CD1c-positive myeloid dendritic cell (primary cell): ENCODE measurements at regions not wholly inside any gene's neighbourhood (a gene's known extent, or its start where the extent isn't known, plus 50 kb on each side); places are given as distances from the start of the nearest gene placed in this dataset.
"Not testable (repeated sequence)": the region's sequence is repeated elsewhere in the genome, so short reads cannot be mapped to it uniquely, and the experiment has no call there.

Source experiments
- DNase-seq: peaks from one replicate; pipeline ENCODE4 v3.0.0-alpha.2; 2016; ENCODE audit errors: extremely low spot score

DNA sequence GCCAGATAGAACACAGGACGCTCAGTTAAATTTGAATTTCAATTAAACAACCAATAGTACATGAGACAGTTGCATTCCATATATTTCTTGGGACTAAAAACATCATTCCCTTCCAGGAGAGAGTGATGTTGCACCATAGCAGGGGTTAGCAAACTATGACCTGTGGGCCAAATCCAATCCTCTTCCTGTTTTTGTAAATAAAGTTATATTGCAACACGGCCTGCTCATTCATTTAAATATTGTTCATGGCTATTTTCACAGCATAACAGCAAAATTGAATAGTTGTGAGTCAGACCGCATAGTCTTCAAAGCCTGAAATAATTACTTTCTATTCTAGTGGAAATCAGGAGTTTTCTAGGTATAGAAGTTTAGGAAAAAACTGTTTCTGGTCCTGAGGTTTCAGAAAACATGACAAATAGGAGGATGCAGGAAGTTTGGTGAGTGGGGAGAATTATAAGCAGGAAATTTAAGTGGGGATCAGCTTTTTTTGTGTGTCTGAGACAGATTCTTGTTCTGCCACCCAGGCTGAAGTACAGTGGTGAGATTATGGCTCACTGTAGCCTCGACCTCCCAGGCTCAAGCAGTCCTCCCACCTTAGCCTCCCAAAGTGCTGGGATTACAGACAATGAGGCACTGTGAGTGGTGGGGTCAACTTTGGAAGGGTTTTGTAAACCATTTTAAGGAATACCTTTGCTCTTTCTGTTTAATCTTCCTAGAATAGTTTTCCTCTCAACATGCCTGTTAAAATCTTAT lies 131.5 kb downstream of the SOCS6 start:
- peak; percentile 86 for DNase-seq

DNA sequence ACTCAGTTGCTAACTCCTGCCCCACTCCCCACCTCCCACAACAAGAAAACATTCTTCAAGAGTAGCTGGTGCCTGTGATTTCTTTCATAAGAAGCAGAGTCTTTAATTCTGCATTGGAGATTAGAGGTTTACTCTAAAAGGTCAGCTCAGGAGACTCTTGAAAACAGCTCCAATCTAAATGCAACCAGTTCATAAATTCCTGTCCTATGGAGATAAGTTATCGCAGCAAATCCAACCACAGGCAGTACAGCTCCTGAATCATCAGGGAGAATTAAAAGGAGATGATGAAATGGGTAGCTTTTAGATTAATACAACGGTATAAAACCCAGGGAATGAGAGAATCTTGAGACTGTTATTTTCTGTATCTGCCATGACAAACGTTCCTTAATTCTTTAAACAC lies 130.7 kb downstream of the SOCS6 start:
- no peak for DNase-seq

DNA sequence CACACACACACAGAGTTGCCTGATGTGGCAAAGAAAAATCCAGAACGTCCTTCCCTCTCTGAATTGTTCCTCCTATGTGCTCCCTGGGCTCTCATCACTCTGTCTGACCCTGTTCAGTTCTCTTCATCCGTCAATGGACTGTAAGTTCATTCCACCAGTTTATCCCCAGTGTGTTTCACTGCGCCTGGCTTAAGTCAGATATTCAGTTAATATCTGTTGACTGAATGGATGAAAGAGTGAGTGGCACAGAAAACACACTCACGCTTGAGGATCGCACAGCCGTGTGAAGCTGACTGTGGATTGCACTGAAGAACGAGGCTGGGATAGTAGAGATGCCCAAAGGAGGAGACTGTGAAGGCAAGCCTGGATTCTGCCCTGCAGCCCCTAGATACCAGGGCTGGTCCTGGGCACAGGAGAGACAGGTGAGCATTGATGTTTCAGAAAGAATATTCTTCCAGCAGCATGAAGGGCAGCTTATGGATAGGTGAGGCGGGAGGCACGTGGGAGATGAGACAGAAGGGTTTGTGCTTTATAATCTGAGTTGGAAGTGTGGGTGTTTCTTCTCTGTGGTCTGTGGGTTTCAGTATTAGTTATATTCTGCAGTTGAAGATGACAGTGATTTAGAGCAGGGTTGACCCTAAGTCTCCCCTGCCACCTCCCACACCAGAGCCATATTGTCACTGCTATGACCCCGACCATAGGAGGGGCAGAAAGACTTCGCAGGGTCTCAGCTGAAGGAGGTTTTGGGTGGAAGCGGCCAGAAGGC lies 129.9 kb downstream of the SOCS6 start:
- DNase-seq = peak; percentile 48

DNA sequence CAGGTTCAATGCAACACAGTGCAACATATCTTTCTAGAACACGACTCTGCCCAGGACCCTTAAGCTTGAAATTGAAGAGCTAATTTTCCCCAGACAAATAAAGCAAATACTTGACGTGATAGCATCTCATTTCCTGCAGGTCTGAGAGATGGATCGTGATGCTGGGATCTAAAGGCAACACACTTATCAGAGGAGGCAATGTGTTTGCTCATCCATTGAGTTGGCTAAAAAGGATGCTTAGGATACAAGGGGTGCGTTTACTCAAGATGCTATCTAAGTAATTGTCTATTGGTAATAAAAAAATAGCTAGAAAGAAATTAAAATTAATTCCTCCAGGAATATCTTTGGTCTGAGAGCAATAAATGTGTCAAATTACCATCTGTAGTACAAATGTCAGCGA lies 129.0 kb downstream of the SOCS6 start:
- DNase-seq = no peak

DNA sequence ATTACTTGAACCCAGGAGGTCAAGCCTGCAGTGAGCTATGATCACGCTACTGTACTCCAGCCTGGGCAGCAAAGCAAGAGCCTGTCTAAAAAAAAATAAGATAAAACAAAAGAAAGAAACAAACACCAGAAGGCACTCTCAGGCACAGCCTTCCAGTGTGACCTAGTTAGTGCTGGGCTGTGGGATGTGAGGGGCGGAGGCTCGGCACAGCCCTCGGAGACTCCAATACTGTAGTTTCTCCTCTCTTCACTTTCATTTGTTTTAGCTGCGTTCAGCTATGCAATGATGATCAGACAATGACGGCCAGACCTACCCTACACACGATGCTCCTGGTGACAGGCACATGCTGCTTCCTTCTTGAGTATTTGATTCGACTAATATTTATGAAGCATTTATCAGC lies 127.7 kb downstream of the SOCS6 start:
- no peak for DNase-seq

DNA sequence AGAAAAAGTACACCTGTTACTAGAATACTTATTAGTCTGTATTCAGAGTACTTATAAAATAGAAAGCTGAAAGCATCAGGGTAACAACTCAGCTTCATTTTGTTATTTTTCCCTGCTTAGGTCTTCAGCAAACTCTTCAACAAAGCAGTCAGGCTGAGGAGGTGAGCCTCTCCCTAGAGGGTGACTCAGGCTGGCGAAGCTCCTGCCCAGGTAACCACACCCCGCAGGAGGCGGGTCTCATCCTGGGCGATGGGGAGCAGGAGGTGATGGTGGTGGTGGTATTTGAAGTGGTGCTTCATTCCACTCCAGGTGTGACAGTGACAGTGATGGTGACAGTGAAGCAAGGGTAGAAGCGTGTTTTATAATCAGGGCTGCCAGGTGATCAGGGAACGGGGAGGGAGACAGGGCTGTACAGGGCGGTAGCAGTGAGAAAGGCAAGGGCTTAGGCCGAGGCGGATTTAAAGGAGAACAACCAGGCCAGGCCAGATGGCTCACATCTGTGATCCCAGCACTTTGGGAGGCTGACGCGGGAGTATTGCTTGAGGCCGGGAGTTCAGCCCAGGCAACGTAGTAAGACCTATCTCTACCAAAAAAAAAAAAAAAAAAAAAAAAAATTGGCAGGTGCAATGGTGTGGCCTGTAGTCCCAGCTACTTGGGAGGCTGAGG lies 127.1 kb downstream of the SOCS6 start:
- DNase-seq = no peak

DNA sequence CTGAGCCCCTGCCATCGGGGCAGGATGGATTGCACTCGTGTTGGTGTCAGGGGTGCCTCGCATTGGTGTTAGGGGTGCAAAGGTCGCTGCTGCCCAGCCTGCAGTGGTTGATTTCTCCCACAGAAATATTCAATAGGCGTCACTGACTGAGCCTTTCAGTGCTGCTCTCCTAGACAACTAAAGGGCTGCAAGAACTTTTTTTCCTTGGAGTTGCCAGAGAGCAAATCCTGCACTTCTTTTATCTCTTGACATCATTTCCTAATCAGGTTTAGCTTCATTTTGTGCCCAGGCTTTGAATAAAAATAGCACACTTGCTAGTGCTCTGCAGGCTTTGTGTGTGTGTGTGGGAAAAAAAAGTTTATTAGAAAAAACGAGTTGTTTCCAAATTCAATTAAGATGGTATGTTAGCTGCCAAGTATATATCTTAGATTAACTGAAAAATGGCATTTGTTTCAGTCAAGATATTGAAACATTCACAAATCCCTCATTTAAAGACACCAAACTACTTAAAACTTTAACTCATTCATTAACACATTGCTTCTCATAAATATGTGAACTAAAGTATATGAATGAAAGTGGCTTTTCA lies 125.6 kb downstream of the SOCS6 start:
- no peak for DNase-seq

DNA sequence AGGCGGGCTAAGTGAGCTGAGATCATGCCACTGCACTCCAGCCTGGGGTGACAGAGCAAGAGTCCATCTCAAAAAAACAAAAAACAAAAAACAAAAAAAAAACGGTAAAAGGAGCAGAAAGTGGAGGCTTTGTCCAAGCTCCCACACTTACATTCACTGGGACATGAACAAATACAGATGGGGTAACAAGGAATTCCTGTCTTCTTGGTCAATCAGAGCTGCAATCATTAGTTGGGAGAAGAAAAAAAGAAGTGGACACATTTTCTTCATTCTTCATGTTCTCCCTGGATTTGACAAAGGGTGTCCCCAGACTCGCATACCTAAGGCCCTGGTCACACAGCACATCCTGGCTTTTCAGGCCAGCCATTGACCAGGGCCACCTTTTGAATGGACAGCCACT lies 124.6 kb downstream of the SOCS6 start:
- no peak for DNase-seq

DNA sequence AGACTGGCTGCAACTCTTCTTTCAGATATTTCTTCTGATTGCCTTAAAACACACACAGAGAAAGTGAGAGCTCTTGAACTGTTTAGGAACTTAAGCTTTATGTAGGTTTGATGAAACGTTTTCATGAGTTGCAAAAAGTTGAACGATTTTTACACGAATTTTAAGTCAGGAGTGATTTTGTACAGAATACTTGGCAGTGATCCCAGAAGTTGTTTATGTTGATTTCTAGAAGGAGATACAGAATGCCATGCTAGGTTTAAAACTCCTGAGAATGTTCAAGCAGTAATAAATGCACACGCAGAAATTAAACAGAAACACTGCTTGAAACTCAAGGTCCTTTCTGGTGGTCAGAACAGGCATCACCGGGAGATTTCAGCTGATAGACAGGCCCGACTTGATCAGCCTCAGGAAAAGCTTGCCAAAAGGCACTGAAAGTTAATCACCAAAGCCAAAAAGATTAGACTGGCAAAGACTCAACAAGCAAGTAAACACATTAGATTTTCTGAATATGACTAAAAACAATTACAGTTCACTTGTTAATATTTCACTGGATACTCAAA lies 123.1 kb downstream of the SOCS6 start:
- no peak for DNase-seq

DNA sequence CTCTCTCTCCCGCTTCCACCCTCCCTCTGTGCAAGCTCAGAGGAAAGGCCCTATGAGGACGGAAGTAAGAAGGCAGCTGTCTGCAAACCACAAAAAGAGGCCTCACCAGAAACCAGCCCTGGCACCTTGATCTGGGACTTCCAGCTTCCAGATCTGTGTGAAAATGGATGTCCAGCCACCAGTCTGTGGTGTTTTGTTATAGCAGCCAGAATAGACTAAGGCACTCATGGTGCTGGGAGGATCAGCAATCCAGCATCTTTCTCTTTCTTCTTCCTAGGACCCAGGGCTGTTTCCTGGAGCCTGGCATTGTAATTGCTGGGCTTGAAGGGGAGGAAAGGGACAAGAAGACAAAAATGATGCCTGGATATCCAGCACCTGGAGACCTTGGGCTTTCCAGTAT lies 122.5 kb downstream of the SOCS6 start:
- no peak for DNase-seq

DNA sequence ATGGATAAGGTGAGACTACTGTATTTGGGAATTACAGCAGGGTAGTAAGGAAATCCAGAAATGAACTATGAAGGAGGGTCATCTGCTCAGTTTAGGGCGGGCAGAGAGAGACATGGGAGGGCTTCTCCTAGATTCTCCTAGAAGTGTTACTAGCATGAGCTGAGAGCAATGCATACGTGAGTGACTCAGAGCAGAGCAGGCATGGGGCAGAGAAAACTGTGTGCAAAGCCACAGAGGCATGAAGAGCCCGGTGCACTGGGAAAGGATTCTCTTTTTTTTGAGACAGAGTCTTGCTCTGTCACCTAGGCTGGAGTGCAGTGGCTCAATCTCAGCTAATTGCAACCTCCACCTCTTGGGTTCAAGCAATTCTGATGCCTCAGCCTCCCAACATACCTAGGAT lies 116.2 kb downstream of the SOCS6 start:
- DNase-seq = no peak

DNA sequence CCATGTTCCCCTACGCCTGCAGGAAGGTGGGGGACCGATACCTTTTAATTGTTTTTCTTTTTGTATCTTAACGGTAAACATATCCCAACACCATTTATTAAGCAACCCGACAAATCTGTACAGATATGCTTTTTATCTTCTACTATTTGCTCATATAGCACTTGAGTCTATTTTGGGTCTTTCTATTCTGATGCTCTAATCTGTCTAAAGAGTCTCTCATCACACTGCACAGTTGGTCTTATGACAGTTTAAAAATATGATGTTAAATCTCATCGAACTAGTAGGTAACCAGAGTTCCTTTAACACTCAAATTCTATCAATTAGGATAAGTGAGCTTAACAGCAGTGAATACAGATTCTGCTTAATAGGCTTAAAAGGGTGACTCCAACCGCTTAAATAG lies 111.6 kb downstream of the SOCS6 start:
- DNase-seq = no peak

DNA sequence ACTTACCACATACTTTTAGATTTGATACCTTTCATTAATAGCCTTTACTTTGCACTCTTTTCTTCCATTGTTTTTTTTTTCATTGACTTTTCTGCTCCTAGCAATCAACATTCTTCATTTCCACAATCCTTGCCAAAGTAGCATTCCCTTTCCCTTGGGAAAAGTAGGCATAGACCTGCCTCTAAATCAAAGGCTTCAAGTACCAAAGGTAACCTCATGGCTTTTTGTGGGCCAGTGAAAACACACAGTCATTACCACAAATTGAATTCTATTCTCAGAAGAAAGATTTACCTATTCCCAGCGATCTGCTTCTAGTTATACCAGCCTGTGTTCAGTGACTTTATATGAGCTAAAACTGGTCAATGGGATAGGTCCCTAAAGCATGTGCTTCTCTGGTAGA lies 109.2 kb downstream of the SOCS6 start:
- DNase-seq = no peak

DNA sequence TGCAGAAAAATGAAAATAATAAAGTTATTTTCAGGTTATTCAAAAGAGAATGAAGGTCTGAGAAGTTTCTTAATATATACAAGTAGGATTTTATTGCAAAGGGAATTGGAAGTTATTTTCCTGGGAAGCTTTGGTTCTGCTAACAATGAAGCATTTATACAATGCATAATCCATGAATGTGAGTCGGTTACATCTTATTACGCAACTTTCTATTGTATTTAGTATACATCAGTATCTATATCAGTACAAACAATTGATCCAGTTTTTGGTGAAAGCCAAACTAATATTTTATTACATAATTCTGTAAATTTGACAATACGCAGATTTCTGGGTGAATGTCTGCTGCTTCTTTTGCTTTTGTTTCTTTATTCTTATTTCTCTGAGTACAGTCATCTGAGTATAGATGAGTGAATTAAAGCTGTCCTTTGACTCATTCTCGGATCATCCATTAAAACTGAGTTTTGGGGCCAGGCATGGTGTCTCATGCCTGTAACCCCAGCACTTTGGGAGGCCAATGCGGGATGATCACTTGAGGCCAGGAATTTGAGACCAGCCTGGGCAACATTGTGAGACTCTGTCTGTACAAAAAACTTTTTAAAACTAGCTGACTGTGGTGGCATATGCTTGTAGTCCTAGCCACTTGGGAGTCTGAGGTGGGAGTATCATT lies 108.5 kb downstream of the SOCS6 start:
- no peak for DNase-seq

DNA sequence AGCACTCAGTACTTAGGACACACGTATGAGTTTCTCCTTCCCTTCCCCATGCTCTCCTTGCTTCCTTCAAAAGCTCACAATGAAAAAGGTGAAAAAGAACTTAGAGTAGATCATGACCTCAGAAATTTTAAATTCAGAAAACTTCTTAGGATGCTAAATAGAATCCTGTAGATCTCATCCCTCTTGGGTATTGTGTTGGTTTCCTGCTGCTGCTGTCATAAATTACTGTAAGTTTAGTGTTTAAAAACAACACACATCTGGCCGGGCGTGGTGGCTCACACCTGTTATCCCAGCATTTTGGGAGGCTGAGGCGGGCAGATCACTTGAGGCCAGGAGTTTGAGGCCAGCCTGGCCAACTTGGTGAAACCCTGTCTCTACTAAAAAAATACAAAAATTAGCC lies 106.9 kb downstream of the SOCS6 start:
- not testable (repeated sequence) for DNase-seq

DNA sequence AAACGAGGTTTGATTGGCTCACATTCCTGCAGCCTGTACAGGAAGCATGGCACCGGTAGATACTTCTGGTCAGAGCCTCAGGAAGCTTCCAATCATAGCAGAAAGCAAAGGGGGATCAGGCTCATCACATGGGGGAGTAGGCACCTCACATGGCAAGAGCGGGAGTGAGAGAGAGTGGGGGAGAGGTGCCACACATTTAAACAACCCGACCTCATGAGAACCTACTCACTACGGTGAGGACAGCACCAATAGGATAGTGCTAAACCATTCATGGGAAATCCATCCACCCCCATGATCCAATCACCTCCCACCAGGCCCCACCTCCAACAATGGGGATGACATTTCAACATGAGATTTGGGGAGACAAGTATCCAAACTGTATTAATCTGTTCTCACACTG lies 105.8 kb downstream of the SOCS6 start:
- DNase-seq = no peak

DNA sequence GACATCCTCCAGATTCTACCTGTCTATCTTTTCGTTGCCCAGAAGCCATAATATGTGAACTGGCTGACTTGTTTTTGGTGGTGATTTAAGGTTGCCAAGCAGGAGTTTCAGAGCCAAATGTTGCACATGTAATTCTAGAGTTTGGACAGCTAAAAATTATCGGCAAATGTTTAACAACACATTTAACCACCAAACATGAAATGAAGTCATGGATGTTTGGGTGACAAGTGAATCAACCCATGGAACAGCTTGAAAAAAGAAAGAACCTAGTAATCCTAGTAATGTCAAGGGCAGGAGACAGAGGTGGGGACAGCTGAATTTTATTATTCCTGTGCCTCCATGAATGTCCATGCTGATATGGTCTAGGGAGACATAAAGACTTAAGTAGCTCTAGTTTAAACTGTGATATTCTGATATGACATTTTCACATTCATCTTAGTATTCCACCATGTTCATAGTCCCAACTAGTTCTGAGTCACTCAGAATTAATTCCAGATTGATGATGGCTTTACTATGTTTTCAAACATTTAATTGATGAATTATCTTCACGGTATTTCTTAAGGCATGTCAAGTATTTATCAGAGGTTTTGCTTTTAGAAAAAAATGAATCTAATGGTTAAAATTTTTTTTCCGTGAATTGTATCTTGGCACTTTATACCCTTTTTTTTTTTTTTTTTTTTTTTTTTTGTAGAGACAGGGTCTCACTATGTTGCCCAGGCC lies 101.7 kb downstream of the SOCS6 start:
- DNase-seq = no peak

DNA sequence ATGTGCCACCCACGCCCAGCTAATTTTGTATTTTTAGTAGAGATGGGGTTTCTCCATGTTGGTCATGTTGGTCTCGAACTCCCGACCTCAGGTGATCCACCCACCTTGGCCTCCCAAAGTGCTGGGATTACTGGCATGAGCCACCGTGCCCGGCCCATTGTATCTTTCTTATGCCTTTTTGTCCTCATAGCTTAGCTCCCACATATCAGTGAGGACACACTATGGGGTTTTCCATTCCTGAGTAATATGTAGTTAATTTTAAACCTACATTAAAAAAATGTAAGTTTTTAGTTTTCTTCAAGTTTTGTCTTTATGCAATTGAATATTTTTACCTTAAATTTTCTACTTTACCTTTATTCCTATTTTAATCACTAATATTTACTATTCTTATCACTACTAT lies 100.2 kb downstream of the SOCS6 start:
- DNase-seq = not testable (repeated sequence)

DNA sequence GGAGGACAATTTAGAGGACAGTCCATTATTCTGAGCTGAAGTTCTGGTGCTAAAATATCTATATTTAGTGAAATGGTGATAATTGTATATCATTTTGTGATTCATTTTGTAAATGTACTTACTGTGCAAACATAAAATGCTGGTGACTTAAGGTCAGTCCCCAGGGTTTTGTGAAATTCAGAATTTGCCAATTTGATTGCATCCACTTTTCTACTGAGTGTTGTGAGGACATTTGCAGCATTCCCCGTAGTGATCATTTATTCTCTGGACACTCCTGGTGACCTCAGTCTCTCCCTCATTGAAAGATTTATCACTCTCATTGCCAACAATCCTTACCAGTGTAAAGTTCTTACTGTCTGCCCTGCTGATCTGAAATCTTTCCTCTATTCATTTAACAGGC lies 98.2 kb downstream of the SOCS6 start:
- DNase-seq = no peak

DNA sequence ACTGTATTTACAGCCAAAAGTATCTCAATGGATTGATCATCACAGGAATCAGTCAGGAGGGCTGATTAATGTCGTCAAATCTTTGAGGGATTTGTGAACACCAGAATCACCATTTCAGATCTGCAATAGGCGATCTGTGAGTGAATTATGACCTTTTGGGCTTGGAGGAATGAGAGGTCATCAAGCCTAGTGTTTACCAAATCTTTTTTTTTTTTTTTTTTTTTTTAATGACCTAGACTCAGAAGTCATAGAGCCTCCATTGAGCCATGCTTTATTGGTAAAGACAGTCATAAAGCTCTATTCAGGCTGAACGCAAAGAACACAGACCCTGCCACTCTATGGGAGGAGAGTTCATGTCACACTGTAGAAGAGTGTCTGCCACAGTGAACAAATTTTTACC lies 97.7 kb downstream of the SOCS6 start:
- DNase-seq = no peak

DNA sequence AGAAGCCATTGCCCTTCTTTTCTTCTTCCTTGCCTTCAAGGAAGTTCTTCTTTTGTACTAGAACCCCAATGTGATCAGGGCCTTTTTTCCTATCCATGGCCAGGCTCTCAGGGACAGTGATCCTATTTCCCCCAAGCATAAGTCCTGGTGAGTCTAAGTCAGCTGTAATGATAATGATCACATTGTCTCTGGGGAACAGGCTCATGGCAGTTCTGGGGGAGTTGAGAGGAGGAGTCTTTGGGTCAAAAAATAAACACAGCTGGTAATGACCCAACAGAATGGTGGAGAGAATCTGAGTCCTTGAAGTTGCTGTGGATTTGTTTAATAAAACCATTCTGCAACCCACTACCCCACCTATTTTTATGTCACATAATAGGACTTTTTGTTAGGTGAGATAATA lies 96.6 kb downstream of the SOCS6 start:
- no peak for DNase-seq
